Right renal cortex interstitium (tissue), 3 donors: ENCODE measurements at regions not wholly inside any gene's neighbourhood (a gene's known extent, or its start where the extent isn't known, plus 50 kb on each side); places are given as distances from the start of the nearest gene placed in this dataset.
"Not testable (repeated sequence)": the region's sequence is repeated elsewhere in the genome, so short reads cannot be mapped to it uniquely, and the experiment has no call there.

Experiments used
- DNase-seq, 3 donors: peaks; one replicate each; pipeline ENCODE4 v3.0.0-alpha.2; 2013; ENCODE audit warnings: low read depth in 3 of 3, low spot score in 2 of 3

- not testable (repeated sequence) for DNase-seq
These were observed 275.2 kb downstream of the LIPI start for GRCh38 chr21:13935396-13936032.

- not testable (repeated sequence) for DNase-seq
These were observed 275.8 kb downstream of the LIPI start for GRCh38 chr21:13934887-13935342.

GRCh38 chr21:13923175-13923574 is 287.6 kb downstream of the LIPI start:
- not testable (repeated sequence) for DNase-seq

- DNase-seq: not testable (repeated sequence)
These were observed 289.3 kb downstream of the LIPI start for GRCh38 chr21:13921455-13921854.

- DNase-seq: not testable (repeated sequence)
These were observed 297.8 kb downstream of the POTED start for GRCh38 chr21:13907385-13907784.

- DNase-seq: not testable (repeated sequence)
These were observed 287.1 kb downstream of the POTED start for GRCh38 chr21:13896596-13897247.

- not testable (repeated sequence) for DNase-seq
These were observed 284.0 kb downstream of the POTED start for GRCh38 chr21:13893617-13894016.

- not testable (repeated sequence) for DNase-seq
These were observed 283.4 kb downstream of the POTED start for GRCh38 chr21:13893025-13893424.

GRCh38 chr21:13892146-13892751 is 282.7 kb downstream of the POTED start:
- DNase-seq: not testable (repeated sequence)

- DNase-seq: not testable (repeated sequence)
These were observed 279.6 kb downstream of the POTED start for GRCh38 chr21:13889176-13889575.

GRCh38 chr21:13883641-13884395 is 274.2 kb downstream of the POTED start:
- not testable (repeated sequence) for DNase-seq

GRCh38 chr21:13877503-13877902 is 267.9 kb downstream of the POTED start:
- not testable (repeated sequence) for DNase-seq

- not testable (repeated sequence) for DNase-seq
These were observed 267.4 kb downstream of the POTED start for GRCh38 chr21:13876999-13877398.

- not testable (repeated sequence) for DNase-seq
These were observed 264.4 kb downstream of the POTED start for GRCh38 chr21:13874001-13874400.

GRCh38 chr21:13854638-13855037 is 245.1 kb downstream of the POTED start:
- DNase-seq: no peak

GRCh38 chr21:13850808-13851207 is 241.2 kb downstream of the POTED start:
- DNase-seq: not testable (repeated sequence)

GRCh38 chr21:13849489-13849888 is 239.9 kb downstream of the POTED start:
- DNase-seq: not testable (repeated sequence)

- DNase-seq: not testable (repeated sequence)
These were observed 237.1 kb downstream of the POTED start for GRCh38 chr21:13846718-13847117.

GRCh38 chr21:13844574-13844973 is 235.0 kb downstream of the POTED start:
- DNase-seq: not testable (repeated sequence)

- not testable (repeated sequence) for DNase-seq
These were observed 233.5 kb downstream of the POTED start for GRCh38 chr21:13843081-13843480.

- DNase-seq: not testable (repeated sequence)
These were observed 218.1 kb downstream of the POTED start for GRCh38 chr21:13827666-13828065.
